HEK293 (cell line): ENCODE measurements at regions not wholly inside any gene's neighbourhood (a gene's known extent, or its start where the extent isn't known, plus 50 kb on each side); places are given as distances from the start of the nearest gene placed in this dataset.
"Not testable (repeated sequence)": the region's sequence is repeated elsewhere in the genome, so short reads cannot be mapped to it uniquely, and the experiment has no call there.

Source experiments
- GLI4 ChIP-seq: fragments of 450-650 bp; formaldehyde crosslinking; IDR thresholded peaks from 2 replicates; pipeline ENCODE4 v1.5.1; 2016; ENCODE audit warnings: missing biosample characterization, missing genetic modification characterization
- HIC1 ChIP-seq: fragments of 450-650 bp; formaldehyde crosslinking; IDR thresholded peaks from 2 replicates; pipeline ENCODE4 v1.5.1; 2016; ENCODE audit warnings: missing biosample characterization, missing genetic modification characterization
- REST ChIP-seq: fragments of 450-650 bp; formaldehyde crosslinking; IDR thresholded peaks from 2 replicates; pipeline ENCODE4 v1.5.1; 2016; ENCODE audit warnings: missing biosample characterization, missing genetic modification characterization
- YY1 ChIP-seq: fragments of 450-650 bp; formaldehyde crosslinking; IDR thresholded peaks from 2 replicates; pipeline ENCODE4 v1.5.1; 2018; ENCODE audit warnings: missing biosample characterization, missing genetic modification characterization
- ZBTB21 ChIP-seq: fragments of 450-650 bp; formaldehyde crosslinking; IDR thresholded peaks from 2 replicates; pipeline ENCODE4 v1.5.1; 2017; ENCODE audit warnings: missing biosample characterization, missing genetic modification characterization
- ZNF157 ChIP-seq: fragments of 450-650 bp; formaldehyde crosslinking; IDR thresholded peaks from 2 replicates; pipeline ENCODE4 v1.5.1; 2016; ENCODE audit warnings: missing biosample characterization, missing genetic modification characterization
- ZNF174 ChIP-seq: fragments of 450-650 bp; formaldehyde crosslinking; IDR thresholded peaks from 2 replicates; pipeline ENCODE4 v1.5.0; 2017; ENCODE audit warnings: missing biosample characterization, mild to moderate bottlenecking, missing genetic modification characterization
- ZNF398 ChIP-seq: fragments of 450-650 bp; formaldehyde crosslinking; IDR thresholded peaks from 2 replicates; pipeline ENCODE4 v1.5.1; 2017; ENCODE audit warnings: missing biosample characterization, missing genetic modification characterization
- ZNF621 ChIP-seq: fragments of 450-650 bp; formaldehyde crosslinking; IDR thresholded peaks from 2 replicates; pipeline ENCODE4 v1.5.1; 2017; ENCODE audit warnings: missing biosample characterization, missing genetic modification characterization
- TF ChIP-seq, protein P1 (sequence below): fragments of 450-650 bp; formaldehyde crosslinking; IDR thresholded peaks from 2 replicates; pipeline ENCODE4 v1.5.1; 2016; ENCODE audit warnings: missing biosample characterization, missing genetic modification characterization
- TF ChIP-seq, protein P2 (sequence below): fragments of 450-650 bp; formaldehyde crosslinking; IDR thresholded peaks from 2 replicates; pipeline ENCODE4 v1.5.1; 2016; ENCODE audit warnings: missing biosample characterization, missing genetic modification characterization
- TF ChIP-seq, protein P3 (sequence below): fragments of 450-650 bp; formaldehyde crosslinking; IDR thresholded peaks from 2 replicates; pipeline ENCODE4 v1.5.1; 2016; ENCODE audit warnings: missing biosample characterization, missing genetic modification characterization, low read depth
- TF ChIP-seq, protein P4 (sequence below): fragments of 450-650 bp; formaldehyde crosslinking; IDR thresholded peaks from 2 replicates; pipeline ENCODE4 v1.5.1; 2016; ENCODE audit warnings: missing biosample characterization, missing genetic modification characterization

DNA sequence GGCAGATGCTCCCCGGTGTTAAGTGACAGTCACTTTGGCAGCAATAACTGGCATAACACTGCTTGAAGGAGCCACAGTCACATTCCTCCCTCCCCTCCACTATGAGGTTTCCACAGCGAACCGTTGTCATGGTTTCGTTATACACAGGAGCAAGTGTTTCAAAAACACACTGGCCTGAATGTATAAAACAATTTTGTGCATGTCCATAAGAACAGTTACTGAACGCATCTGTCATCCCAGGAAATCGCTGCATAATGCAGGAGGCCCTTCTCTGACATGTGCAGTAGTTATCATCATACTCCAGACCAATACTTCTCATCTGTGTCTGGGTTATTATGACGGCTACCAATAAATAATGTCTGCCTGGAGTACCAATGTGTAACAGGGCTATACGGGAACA, 444.4 kb downstream of the TMEM121 start:
- TF ChIP-seq, protein P1, sequence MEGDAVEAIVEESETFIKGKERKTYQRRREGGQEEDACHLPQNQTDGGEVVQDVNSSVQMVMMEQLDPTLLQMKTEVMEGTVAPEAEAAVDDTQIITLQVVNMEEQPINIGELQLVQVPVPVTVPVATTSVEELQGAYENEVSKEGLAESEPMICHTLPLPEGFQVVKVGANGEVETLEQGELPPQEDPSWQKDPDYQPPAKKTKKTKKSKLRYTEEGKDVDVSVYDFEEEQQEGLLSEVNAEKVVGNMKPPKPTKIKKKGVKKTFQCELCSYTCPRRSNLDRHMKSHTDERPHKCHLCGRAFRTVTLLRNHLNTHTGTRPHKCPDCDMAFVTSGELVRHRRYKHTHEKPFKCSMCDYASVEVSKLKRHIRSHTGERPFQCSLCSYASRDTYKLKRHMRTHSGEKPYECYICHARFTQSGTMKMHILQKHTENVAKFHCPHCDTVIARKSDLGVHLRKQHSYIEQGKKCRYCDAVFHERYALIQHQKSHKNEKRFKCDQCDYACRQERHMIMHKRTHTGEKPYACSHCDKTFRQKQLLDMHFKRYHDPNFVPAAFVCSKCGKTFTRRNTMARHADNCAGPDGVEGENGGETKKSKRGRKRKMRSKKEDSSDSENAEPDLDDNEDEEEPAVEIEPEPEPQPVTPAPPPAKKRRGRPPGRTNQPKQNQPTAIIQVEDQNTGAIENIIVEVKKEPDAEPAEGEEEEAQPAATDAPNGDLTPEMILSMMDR (tag by site-specific recombination) = not testable (repeated sequence)
- not testable (repeated sequence) for TF ChIP-seq ZBTB21; REST (tag by site-specific recombination); GLI4; YY1 (tag by site-specific recombination); ZNF174; ZNF157 (tag by site-specific recombination); ZNF621 (tag by site-specific recombination); ZNF398 (tag by site-specific recombination); HIC1 (tag by site-specific recombination)
- TF ChIP-seq, protein P2, sequence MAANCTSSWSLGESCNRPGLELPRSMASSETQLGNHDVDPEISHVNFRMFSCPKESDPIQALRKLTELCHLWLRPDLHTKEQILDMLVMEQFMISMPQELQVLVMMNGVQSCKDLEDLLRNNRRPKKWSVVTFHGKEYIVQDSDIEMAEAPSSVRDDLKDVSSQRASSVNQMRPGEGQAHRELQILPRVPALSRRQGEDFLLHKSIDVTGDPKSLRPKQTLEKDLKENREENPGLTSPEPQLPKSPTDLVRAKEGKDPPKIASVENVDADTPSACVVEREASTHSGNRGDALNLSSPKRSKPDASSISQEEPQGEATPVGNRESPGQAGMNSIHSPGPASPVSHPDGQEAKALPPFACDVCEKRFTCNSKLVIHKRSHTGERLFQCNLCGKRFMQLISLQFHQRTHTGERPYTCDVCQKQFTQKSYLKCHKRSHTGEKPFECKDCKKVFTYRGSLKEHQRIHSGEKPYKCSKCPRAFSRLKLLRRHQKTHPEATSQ (tag by site-specific recombination) = not testable (repeated sequence)
- TF ChIP-seq, protein P3, sequence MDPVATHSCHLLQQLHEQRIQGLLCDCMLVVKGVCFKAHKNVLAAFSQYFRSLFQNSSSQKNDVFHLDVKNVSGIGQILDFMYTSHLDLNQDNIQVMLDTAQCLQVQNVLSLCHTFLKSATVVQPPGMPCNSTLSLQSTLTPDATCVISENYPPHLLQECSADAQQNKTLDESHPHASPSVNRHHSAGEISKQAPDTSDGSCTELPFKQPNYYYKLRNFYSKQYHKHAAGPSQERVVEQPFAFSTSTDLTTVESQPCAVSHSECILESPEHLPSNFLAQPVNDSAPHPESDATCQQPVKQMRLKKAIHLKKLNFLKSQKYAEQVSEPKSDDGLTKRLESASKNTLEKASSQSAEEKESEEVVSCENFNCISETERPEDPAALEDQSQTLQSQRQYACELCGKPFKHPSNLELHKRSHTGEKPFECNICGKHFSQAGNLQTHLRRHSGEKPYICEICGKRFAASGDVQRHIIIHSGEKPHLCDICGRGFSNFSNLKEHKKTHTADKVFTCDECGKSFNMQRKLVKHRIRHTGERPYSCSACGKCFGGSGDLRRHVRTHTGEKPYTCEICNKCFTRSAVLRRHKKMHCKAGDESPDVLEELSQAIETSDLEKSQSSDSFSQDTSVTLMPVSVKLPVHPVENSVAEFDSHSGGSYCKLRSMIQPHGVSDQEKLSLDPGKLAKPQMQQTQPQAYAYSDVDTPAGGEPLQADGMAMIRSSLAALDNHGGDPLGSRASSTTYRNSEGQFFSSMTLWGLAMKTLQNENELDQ (tag by site-specific recombination) = not testable (repeated sequence)
- TF ChIP-seq, protein P4, sequence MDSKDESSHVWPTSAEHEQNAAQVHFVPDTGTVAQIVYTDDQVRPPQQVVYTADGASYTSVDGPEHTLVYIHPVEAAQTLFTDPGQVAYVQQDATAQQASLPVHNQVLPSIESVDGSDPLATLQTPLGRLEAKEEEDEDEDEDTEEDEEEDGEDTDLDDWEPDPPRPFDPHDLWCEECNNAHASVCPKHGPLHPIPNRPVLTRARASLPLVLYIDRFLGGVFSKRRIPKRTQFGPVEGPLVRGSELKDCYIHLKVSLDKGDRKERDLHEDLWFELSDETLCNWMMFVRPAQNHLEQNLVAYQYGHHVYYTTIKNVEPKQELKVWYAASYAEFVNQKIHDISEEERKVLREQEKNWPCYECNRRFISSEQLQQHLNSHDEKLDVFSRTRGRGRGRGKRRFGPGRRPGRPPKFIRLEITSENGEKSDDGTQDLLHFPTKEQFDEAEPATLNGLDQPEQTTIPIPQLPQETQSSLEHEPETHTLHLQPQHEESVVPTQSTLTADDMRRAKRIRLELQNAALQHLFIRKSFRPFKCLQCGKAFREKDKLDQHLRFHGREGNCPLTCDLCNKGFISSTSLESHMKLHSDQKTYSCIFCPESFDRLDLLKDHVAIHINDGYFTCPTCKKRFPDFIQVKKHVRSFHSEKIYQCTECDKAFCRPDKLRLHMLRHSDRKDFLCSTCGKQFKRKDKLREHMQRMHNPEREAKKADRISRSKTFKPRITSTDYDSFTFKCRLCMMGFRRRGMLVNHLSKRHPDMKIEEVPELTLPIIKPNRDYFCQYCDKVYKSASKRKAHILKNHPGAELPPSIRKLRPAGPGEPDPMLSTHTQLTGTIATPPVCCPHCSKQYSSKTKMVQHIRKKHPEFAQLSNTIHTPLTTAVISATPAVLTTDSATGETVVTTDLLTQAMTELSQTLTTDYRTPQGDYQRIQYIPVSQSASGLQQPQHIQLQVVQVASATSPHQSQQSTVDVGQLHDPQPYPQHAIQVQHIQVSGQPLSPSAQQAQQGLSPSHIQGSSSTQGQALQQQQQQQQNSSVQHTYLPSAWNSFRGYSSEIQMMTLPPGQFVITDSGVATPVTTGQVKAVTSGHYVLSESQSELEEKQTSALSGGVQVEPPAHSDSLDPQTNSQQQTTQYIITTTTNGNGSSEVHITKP (tag by site-specific recombination) = not testable (repeated sequence)
